GM18526 (cell line): ENCODE measurements at regions not wholly inside any gene's neighbourhood (a gene's known extent, or its start where the extent isn't known, plus 50 kb on each side); places are given as distances from the start of the nearest gene placed in this dataset.
A peak's percentile ranks its signal among the peaks of the same experiment; 100 is the strongest.

ENCODE experiments used
- POLR2A ChIP-seq: IDR thresholded peaks from 3 replicates; pipeline ENCODE4 v1.6.1; 2011; ENCODE audit not compliant: insufficient read length; ENCODE audit errors: extremely low read depth

GRCh38 chr1:143748906-143749305 lies 222.9 kb downstream of the FAM72C start:
- TF ChIP-seq POLR2A = no peak

DNA sequence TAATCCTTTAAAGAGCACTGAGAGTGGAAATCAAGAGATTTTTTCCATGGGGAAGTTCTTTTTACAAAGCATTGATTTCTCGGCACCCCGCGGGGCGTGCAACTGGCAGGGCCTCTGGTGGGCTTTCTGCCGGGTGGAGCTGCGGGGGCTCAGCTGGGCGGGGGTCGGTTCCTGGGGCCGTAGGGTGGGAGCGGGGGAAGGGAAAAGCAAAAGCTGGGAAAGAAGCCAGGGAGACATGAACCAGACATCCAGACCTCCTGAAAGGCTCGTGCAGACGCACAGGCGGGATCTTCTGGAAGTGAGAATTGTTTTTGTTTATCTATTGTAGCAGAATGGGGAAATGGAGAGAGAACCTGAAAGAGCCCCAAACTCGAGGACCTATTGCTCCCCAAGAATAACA lies 235.2 kb downstream of the FAM72C start:
- no peak for TF ChIP-seq POLR2A

DNA sequence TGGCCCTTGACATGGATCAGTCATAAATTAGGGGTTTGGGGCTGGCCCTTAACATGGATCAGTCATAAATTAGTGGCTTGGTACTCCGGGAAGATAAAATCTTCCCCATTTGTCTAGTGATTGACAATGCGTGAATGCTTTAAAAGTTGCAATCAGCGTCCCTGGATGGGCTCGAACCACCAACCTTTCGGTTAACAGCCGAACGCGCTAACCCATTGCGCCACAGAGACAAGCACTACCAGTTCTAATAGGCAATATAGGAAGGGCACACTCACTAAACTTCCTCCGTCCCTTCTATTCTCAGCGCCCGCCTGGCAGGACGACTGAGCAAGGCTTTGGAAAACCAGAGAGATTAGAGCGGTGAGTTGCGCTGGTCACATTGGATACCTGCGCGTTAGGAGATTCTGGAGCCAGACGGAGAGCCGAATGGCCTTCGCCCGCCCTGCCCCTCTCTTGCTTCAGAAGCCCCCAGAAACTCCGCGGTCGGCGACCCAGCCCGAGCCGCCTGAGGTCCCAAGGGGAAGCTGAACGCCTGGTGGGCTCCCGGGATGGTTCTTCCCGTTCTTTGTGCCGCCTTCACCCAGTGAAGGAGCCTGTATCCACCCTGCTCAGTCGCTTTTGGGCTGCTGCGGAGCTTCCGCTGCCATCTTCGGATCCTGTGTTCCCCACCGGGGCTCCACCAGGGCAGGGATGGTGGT lies 235.9 kb downstream of the FAM72C start:
- no peak for TF ChIP-seq POLR2A

DNA sequence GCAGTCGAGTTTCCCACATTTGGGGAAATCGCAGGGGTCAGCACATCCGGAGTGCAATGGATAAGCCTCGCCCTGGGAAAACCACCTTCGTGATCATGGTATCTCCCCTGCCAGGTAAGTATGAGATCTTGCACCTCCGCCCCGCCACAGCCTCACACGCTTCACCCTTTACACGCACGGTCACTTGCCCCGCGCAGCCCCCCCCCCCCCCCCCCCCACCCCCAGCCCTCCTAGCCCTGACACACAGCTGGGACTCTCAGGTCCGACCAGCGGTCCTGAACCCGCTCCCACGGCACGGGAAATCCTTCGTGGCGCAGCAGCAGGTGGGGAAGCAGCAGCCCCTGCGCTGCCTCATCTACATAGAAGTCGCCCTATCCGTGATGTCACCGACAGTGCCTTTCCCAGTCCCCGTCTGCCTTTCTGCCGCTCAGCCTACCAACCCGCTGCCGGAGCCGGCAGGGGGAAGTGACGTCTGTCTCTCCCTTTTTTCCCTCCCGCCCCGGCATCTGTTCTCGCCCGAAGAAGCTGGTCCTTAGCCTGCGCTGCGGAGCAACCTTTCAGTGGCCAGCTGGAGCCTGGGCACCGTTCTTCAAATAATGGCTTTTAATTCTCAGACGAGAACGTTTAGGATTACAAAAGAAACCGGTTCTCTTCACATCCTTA lies 242.2 kb downstream of the FAM72C start:
- peak; percentile 15 for TF ChIP-seq POLR2A

- no peak for TF ChIP-seq POLR2A
Observed at GRCh38 chr1:143727263-143727662, 244.5 kb downstream of the FAM72C start.

DNA sequence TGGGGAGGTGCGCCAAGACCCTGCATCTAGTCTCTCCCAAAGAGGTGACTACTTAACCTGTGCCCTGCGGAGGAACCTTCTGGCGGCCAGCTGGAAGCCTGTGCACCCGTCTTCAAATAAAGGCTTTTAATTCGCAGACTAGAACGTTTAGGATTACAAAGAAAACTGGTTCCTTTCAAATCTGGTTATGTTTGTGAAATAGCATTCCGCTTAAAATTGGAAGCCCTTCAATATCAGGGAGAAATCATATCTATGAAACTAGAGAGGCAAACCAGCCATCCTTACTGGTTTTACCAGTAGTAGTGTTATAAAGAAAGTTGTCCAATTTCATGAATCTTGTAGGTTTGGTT lies 250.8 kb downstream of the FAM72C start:
- TF ChIP-seq POLR2A = no peak

GRCh38 chr1:143720087-143721023 lies 251.4 kb downstream of the FAM72C start:
- no peak for TF ChIP-seq POLR2A

GRCh38 chr1:143718524-143718923 lies 253.3 kb downstream of the FAM72C start:
- TF ChIP-seq POLR2A = no peak

GRCh38 chr1:143718021-143718420 lies 253.8 kb downstream of the FAM72C start:
- no peak for TF ChIP-seq POLR2A

DNA sequence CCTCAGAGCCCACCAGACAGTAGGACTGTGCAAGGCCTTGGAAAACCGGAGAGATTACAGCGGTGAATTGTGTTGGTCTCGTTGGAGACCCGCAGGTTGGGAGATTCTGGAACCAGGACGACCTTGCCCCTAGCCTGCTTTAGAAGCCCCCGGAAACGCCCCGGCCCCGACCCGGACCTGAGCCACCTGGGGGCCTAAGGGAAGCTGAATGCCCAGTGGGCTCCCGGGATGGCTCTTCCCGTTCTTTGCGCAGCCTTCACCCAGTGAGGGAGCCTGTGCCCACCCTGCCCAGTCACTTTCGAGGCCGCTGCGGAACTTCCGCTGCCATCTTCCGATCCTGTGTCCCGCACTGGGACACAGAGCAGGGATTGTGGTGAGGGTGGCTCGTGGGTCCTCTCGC lies 254.4 kb downstream of the FAM72C start:
- no peak for TF ChIP-seq POLR2A

DNA sequence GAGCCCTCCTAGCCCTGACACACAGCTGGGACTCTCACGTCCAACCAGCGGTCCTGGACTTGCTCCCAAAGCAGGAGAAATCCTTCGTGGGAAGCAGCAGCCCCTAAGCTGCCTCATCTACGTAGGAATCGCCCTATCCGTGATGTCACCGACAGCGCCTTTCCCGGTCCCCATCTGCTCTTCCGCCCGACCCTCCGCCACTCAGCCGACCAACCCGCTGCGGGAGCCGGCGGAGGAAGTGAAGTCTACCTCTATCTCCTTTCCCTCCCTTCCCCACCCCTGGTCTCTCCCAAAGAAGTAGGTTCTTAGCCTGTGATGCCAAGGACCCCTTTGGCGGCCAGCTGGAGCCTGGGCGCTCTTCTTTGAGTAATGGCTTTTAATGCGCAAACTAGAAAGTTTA lies 272.1 kb downstream of the FAM72C start:
- no peak for TF ChIP-seq POLR2A

DNA sequence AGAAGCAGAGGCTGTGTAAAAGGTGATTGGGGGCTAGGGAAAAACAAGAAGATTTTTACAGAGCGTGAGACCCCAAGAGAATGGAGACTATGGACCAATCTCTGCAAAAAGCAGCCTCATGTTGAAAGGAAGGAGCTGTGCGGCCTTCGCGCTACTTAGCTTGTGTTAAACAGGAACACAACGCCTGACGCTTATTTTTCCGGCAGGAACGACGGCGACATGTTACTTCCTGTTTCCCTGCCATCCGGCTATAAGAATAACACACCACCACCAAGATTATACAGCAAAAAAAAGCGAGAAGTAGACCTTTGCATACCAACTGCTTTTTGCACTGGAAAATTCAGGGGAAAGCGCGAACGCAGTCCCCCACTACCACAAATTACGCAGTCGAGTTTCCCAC lies 272.7 kb downstream of the FAM72C start:
- TF ChIP-seq POLR2A = no peak

- no peak for TF ChIP-seq POLR2A
Observed at GRCh38 chr1:143698016-143698415, 273.8 kb downstream of the FAM72C start.

- no peak for TF ChIP-seq POLR2A
Observed at GRCh38 chr1:143694085-143694484, 277.7 kb downstream of the FAM72C start.

DNA sequence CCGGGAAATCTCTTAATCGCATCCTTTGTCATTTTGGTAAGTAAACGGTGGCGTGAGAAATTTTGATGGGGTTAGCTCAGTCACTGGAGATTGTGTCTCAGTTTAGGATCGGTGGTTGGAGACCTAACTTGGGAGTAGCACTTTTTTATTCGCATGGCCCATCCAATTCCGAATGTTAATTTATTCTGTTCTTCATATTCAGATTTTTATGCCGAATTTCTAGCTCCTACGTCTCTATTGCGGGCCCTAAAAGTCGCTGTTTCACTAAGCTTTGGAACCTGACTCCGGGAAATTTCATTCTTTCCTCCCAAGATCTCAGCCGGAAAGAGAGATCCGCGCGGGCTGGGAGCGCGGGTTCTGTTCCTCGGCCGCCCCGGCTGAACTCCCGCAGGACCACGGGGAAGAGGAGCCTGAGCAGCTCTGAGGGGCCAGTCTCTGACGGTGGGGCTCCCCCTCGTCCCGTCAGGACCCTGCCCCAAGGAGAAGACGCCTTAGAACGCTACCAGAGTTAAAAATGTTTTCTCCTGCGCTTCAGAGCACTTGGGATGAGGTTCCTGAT lies 279.7 kb downstream of the FAM72C start:
- TF ChIP-seq POLR2A = no peak
